Glomerular endothelial cell (primary cell): ENCODE measurements at regions not wholly inside any gene's neighbourhood (a gene's known extent, or its start where the extent isn't known, plus 50 kb on each side); places are given as distances from the start of the nearest gene placed in this dataset.
"Not testable (repeated sequence)": the region's sequence is repeated elsewhere in the genome, so short reads cannot be mapped to it uniquely, and the experiment has no call there.

Experiments used
- DNase-seq: peaks from one replicate; pipeline ENCODE4 v3.0.0-alpha.2; 2011; ENCODE audit warnings: low read depth, low spot score; ENCODE audit errors: extremely low read depth

GRCh38 chr6:137933696-137934095 lies 66.6 kb downstream of the TNFAIP3 start:
- DNase-seq, result no peak

GRCh38 chr6:137936798-137937197 lies 69.7 kb downstream of the TNFAIP3 start:
- DNase-seq, result no peak

GRCh38 chr6:137937834-137938233 lies 70.8 kb downstream of the TNFAIP3 start:
- DNase-seq, result no peak

- DNase-seq, result no peak
These were observed 71.8 kb downstream of the TNFAIP3 start for GRCh38 chr6:137938770-137939379.

- DNase-seq, result no peak
These were observed 74.9 kb downstream of the TNFAIP3 start for GRCh38 chr6:137941995-137942394.

GRCh38 chr6:137942736-137943135 lies 75.7 kb downstream of the TNFAIP3 start:
- no peak for DNase-seq

- not testable (repeated sequence) for DNase-seq
These were observed 77.3 kb downstream of the TNFAIP3 start for GRCh38 chr6:137944381-137944780.

- DNase-seq, result no peak
These were observed 77.9 kb downstream of the TNFAIP3 start for GRCh38 chr6:137944793-137945498.

- no peak for DNase-seq
These were observed 82.8 kb downstream of the TNFAIP3 start for GRCh38 chr6:137949686-137950390.

GRCh38 chr6:137950581-137950980 lies 83.5 kb downstream of the TNFAIP3 start:
- no peak for DNase-seq

- no peak for DNase-seq
These were observed 84.1 kb downstream of the TNFAIP3 start for GRCh38 chr6:137951064-137951597.

GRCh38 chr6:137952247-137952646 lies 85.2 kb downstream of the TNFAIP3 start:
- no peak for DNase-seq

- DNase-seq, result no peak
These were observed 86.7 kb downstream of the TNFAIP3 start for GRCh38 chr6:137953761-137954160.

- no peak for DNase-seq
These were observed 87.2 kb downstream of the TNFAIP3 start for GRCh38 chr6:137954253-137954652.

GRCh38 chr6:137956098-137956488 lies 89.0 kb downstream of the TNFAIP3 start:
- no peak for DNase-seq

- no peak for DNase-seq
These were observed 90.4 kb downstream of the TNFAIP3 start for GRCh38 chr6:137957471-137957870.

GRCh38 chr6:137958811-137959565 lies 91.9 kb downstream of the TNFAIP3 start:
- no peak for DNase-seq

- DNase-seq, result no peak
These were observed 95.7 kb downstream of the TNFAIP3 start for GRCh38 chr6:137962725-137963124.

GRCh38 chr6:137964876-137965275 lies 97.8 kb downstream of the TNFAIP3 start:
- no peak for DNase-seq

GRCh38 chr6:137967689-137968454 lies 100.8 kb downstream of the TNFAIP3 start:
- no peak for DNase-seq
